PC-3 (cell line): ENCODE measurements at regions not wholly inside any gene's neighbourhood (a gene's known extent, or its start where the extent isn't known, plus 50 kb on each side); places are given as distances from the start of the nearest gene placed in this dataset.

Experiments
- ATAC-seq: fragments of 200-7000 bp; cut with Tn5 transposase; 2 replicates; pipeline ENCODE4 v1.9.1; 2020; ENCODE audit warnings: mild to moderate bottlenecking, moderate library complexity
- BruUV-seq: library from RNA; stranded (reverse); fragments of 400-500 nt; replicated peaks from 2 replicates; lab custom pipeline; 2021; lab: Mats Ljungman, UMichigan
- CTCF ChIA-PET: fragments of 300-600 bp; sonication (Branson Sonifier 250); formaldehyde crosslinking; loops from one replicate; lab custom pipeline; 2022; ENCODE audit warnings: antibody characterized with exemption; lab: Charles Lee
- POLR2A ChIA-PET: fragments of 300-600 bp; sonication (Branson Sonifier 250); formaldehyde crosslinking; loops from one replicate; lab custom pipeline; 2022; ENCODE audit warnings: antibody characterized with exemption; ENCODE audit not compliant: unreplicated experiment; lab: Charles Lee
- DNase-seq: peaks from one replicate; pipeline ENCODE4 v3.0.0-alpha.2; 2015
- H2AFZ ChIP-seq: fragments of 300-600 bp; sonication (generic); 2 replicates; pipeline ENCODE4 v1.6.0; 2016; ENCODE audit warnings: antibody characterized with exemption, low read length
- H3F3A ChIP-seq: fragments of 300-600 bp; sonication (generic); one replicate; pipeline ENCODE4 v1.6.0; 2017; ENCODE audit warnings: antibody characterized with exemption, low read length, control low read depth, mild to moderate bottlenecking; ENCODE audit not compliant: unreplicated experiment
- H3K27ac ChIP-seq: fragments of 300-600 bp; sonication (generic); 2 replicates; pipeline ENCODE4 v1.5.1; 2016; ENCODE audit warnings: mild to moderate bottlenecking, low read length
- H3K27me3 ChIP-seq: fragments of 300-600 bp; sonication (generic); 2 replicates; pipeline ENCODE4 v1.6.1; 2016; ENCODE audit warnings: low read length, mixed read lengths
- H3K36me3 ChIP-seq: fragments of 300-600 bp; sonication (generic); 2 replicates; pipeline ENCODE4 v1.6.1; 2016; ENCODE audit warnings: low read depth, mixed run types, low read length, mixed read lengths
- H3K4me1 ChIP-seq: fragments of 300-600 bp; sonication (generic); 2 replicates; pipeline ENCODE4 v1.5.1; 2016; ENCODE audit warnings: low read length; ENCODE audit not compliant: insufficient read depth
- H3K4me2 ChIP-seq: fragments of 300-600 bp; sonication (generic); 2 replicates; pipeline ENCODE4 v1.6.0; 2016; ENCODE audit warnings: low read length
- H3K4me3 ChIP-seq: fragments of 300-600 bp; sonication (generic); 2 replicates; pipeline ENCODE4 v1.5.1; 2016; ENCODE audit warnings: mild to moderate bottlenecking, low read length, mixed read lengths
- H3K79me2 ChIP-seq: fragments of 300-600 bp; sonication (generic); 2 replicates; pipeline ENCODE4 v1.6.1; 2017; ENCODE audit warnings: low read length, mixed read lengths
- H3K9ac ChIP-seq: fragments of 300-600 bp; sonication (generic); 2 replicates; pipeline ENCODE4 v1.6.0; 2016; ENCODE audit warnings: mild to moderate bottlenecking, low read length
- H3K9me2 ChIP-seq: fragments of 300-600 bp; sonication (generic); replicated peaks from 2 replicates; pipeline ENCODE4 v1.6.1; 2016; ENCODE audit warnings: mixed run types, low read length, mixed read lengths
- H3K9me3 ChIP-seq: fragments of 300-600 bp; sonication (generic); 2 replicates; pipeline ENCODE4 v1.6.1; 2016; ENCODE audit warnings: low read length, mixed read lengths
- H4K20me1 ChIP-seq: fragments of 300-600 bp; sonication (generic); 2 replicates; pipeline ENCODE4 v1.6.1; 2016; ENCODE audit warnings: low read length, mixed read lengths
- EZH2 ChIP-seq: fragments of 300-600 bp; sonication (generic); IDR thresholded peaks from one replicate; pipeline ENCODE4 v1.6.1; 2017; ENCODE audit warnings: antibody characterized with exemption, mild to moderate bottlenecking, low read length; ENCODE audit not compliant: unreplicated experiment
- EZH2phosphoT487 ChIP-seq: fragments of 300-600 bp; sonication (generic); IDR thresholded peaks from 2 replicates; pipeline ENCODE4 v1.6.1; 2018; ENCODE audit warnings: mild to moderate bottlenecking, antibody characterized with exemption, low read length, borderline replicate concordance
- intact Hi-C: fragments of 100-400 bp; cut with micrococcal nuclease; formaldehyde crosslinking; loops from 2 replicates; pipeline ENCODE4 v1.9.0; 2023
- TF ChIP-seq, protein P1 (sequence below): fragments of 300-600 bp; sonication (generic); conservative IDR thresholded peaks from 2 replicates; pipeline ENCODE4 v1.5.1; 2017; ENCODE audit warnings: antibody characterized with exemption, low read depth, mild to moderate bottlenecking, low read length

- ATAC-seq, result no peak
- no peaks in the 10 kb centered on the region for H3K79me2 ChIP-seq
- CTCF ChIA-PET, result no interaction called here
- TF ChIP-seq EZH2 (no peak), EZH2phosphoT487 (no peak)
- TF ChIP-seq, protein P1, sequence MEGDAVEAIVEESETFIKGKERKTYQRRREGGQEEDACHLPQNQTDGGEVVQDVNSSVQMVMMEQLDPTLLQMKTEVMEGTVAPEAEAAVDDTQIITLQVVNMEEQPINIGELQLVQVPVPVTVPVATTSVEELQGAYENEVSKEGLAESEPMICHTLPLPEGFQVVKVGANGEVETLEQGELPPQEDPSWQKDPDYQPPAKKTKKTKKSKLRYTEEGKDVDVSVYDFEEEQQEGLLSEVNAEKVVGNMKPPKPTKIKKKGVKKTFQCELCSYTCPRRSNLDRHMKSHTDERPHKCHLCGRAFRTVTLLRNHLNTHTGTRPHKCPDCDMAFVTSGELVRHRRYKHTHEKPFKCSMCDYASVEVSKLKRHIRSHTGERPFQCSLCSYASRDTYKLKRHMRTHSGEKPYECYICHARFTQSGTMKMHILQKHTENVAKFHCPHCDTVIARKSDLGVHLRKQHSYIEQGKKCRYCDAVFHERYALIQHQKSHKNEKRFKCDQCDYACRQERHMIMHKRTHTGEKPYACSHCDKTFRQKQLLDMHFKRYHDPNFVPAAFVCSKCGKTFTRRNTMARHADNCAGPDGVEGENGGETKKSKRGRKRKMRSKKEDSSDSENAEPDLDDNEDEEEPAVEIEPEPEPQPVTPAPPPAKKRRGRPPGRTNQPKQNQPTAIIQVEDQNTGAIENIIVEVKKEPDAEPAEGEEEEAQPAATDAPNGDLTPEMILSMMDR, result no peak
- no peaks in the 10 kb centered on the region for H3K9me3 ChIP-seq
- H3K9ac ChIP-seq, result no peak overlapping the region
- no TSS peak for BruUV-seq
- H3K27me3 ChIP-seq, result no peaks in the 10 kb centered on the region
- H3K4me1 ChIP-seq, result no peaks in the 10 kb centered on the region
- no peak overlapping the region for H3K4me2 ChIP-seq
- intact Hi-C loops, result loop anchor here (10.0 kb wide), 1 partner anchor 349 kb away; no protein-coding TSS in a partner anchor
- POLR2A ChIA-PET, result no interaction called here
- H2AFZ ChIP-seq, result no peak overlapping the region
- H3K27ac ChIP-seq, result no peak overlapping the region
- H3K9me2 ChIP-seq, result no peaks in the 10 kb centered on the region
- H3F3A ChIP-seq, result no peaks in the 10 kb centered on the region
- H4K20me1 ChIP-seq, result no peaks in the 10 kb centered on the region
- no peak for DNase-seq
- H3K36me3 ChIP-seq, result no peaks in the 10 kb centered on the region
- H3K4me3 ChIP-seq, result no peak overlapping the region
Observed at GRCh38 chr14:95425369-95426115, 90.9 kb downstream of the SYNE3 start.

GRCh38 chr14:95424529-95424928, 91.9 kb downstream of the SYNE3 start:
- intact Hi-C loops, result loop anchor here (10.0 kb wide), 1 partner anchor 350 kb away; no protein-coding TSS in a partner anchor
- no peaks in the 10 kb centered on the region for H3K9me2 ChIP-seq
- no peak overlapping the region for H3K9ac ChIP-seq
- no peak overlapping the region for H3K4me3 ChIP-seq
- H3K79me2 ChIP-seq, result no peaks in the 10 kb centered on the region
- ChIA-PET CTCF (no interaction called here), POLR2A (no interaction called here)
- H3F3A ChIP-seq, result no peaks in the 10 kb centered on the region
- ATAC-seq, result no peak
- DNase-seq, result no peak
- no peak overlapping the region for H2AFZ ChIP-seq
- no peak for TF ChIP-seq EZH2
- TF ChIP-seq, protein P1, result no peak
- TF ChIP-seq EZH2phosphoT487, result no peak
- no peak overlapping the region for H3K4me2 ChIP-seq
- BruUV-seq, result no TSS peak
- no peaks in the 10 kb centered on the region for H3K36me3 ChIP-seq
- no peaks in the 10 kb centered on the region for H3K9me3 ChIP-seq
- no peaks in the 10 kb centered on the region for H3K4me1 ChIP-seq
- H3K27ac ChIP-seq, result no peak overlapping the region
- no peaks in the 10 kb centered on the region for H3K27me3 ChIP-seq
- no peaks in the 10 kb centered on the region for H4K20me1 ChIP-seq

GRCh38 chr14:95421741-95422140, 94.7 kb downstream of the SYNE3 start:
- intact Hi-C loops, result loop anchor here (10.0 kb wide), 1 partner anchor 353 kb away; no protein-coding TSS in a partner anchor
- POLR2A ChIA-PET, result no interaction called here
- Histone ChIP-seq H3K9me2 (no peaks in the 10 kb centered on the region), H3K4me1 (no peaks in the 10 kb centered on the region), H3K27me3 (no peaks in the 10 kb centered on the region), H2AFZ (no peak overlapping the region), H3K36me3 (no peaks in the 10 kb centered on the region), H3K4me3 (no peak overlapping the region), H3K9ac (no peak overlapping the region), H3K4me2 (no peak overlapping the region), H3F3A (no peaks in the 10 kb centered on the region), H3K27ac (no peak overlapping the region), H3K9me3 (no peaks in the 10 kb centered on the region), H3K79me2 (no peaks in the 10 kb centered on the region), H4K20me1 (no peaks in the 10 kb centered on the region)
- TF ChIP-seq EZH2 (no peak), EZH2phosphoT487 (no peak)
- TF ChIP-seq, protein P1, result no peak
- BruUV-seq, result no TSS peak
- ATAC-seq (no peak), DNase-seq (no peak)
- CTCF ChIA-PET, result no interaction called here
